ENCODE measurements at regions not wholly inside any gene's neighbourhood (a gene's known extent, or its start where the extent isn't known, plus 50 kb on each side); places are given as distances from the start of the nearest gene placed in this dataset.

DNA sequence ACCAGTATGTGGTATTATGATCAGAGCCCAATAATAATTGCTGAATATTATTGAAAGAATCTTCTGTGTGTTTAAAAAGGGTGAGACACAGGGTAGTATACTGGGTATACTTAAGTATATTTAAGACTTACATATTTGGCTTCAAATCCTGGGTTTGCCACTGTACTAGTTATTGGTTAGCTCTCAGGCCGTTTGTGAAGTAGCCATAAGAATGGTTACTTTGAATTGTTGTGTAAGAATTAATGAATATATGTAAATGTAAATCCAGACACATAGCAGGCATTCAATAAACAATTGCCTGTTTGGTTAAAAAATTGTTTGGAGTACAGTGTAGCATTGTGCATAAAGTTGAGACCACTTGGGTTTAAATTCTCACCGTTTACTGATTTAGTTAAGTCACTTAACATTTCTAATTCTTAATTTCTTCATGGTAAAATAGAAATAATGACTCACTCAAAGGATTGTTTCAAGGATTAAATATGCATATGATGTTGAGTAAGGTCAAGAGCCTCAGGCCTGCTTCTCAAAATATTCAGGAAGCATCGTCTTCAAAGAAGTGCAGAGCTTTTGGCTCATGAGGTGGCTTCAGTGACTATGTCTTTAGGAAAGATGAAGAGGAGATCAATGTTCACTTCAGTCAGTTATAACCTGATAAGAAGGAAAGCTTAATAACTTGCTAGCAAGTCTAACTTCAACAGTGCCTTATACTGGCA is 207.9 kb upstream of the NT5C1B start:
- H3K9me3 ChIP-seq (ENCODE audit: control insufficient read depth in 2 of 3, low read length in 3 of 3): no peaks in the 10 kb centered on the region
- POLR2A ChIA-PET: no interaction called here
- Mint-ChIP-seq H3K9me3 (peaks cover 0 to 4% (median 0%) of the 10 kb centered on the region in 11 donors), H3K4me1 (peaks cover 0 to 5% (median 0%) of the 10 kb centered on the region in 7 donors), H3K4me3 (no peak overlapping the region), H3K27ac (no peak overlapping the region), H3K27me3 (no peaks in the 10 kb centered on the region), H3K36me3 (peaks cover 0 to 19% (median 6%) of the 10 kb centered on the region in 5 donors)
- ATAC-seq (no peak), DNase-seq (no peak)
- no peaks in the 10 kb centered on the region for H3K27me3 ChIP-seq (ENCODE audit: control insufficient read depth in 2 of 2, insufficient read depth in 2 of 2, low read length in 2 of 2)
- no peak overlapping the region for H3K27ac ChIP-seq (ENCODE audit: low read depth, low read length)
- CTCF ChIA-PET: no interaction called here
- H3K4me1 ChIP-seq (ENCODE audit: control insufficient read depth in 2 of 2, insufficient read depth in 2 of 2, low read length in 2 of 2): no peaks in the 10 kb centered on the region
- H3K4me3 ChIP-seq (ENCODE audit: low read length): no peak overlapping the region
- no peaks in the 10 kb centered on the region for H3K36me3 ChIP-seq (ENCODE audit: control insufficient read depth in 2 of 3, insufficient read depth in 3 of 3, low read length in 3 of 3)
- intact Hi-C loops (cut with micrococcal nuclease): no loop called here

DNA sequence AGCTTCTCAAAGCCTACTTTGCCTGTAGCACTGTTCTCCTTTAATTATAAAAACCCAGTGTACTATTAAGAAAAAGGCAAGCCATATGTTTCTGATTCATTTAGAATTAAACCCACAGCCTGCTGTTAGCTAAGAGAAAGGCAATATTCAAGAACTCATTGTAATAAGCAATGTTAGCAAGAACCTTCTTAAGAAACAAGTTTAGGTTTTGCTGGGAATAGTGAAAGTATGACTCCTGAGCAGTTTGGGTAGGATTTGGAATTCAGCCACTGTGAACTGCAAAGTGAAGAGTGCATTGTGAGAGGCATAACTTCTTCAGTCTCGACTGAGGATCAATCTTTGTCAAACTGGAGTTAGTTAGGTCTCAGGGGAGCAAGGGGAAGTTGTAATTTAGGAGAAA is 206.5 kb upstream of the NT5C1B start:
- Histone ChIP-seq H3K27me3 (ENCODE audit: control insufficient read depth in 2 of 2, insufficient read depth in 2 of 2, low read length in 2 of 2) (no peaks in the 10 kb centered on the region), H3K4me1 (ENCODE audit: control insufficient read depth in 2 of 2, insufficient read depth in 2 of 2, low read length in 2 of 2) (no peaks in the 10 kb centered on the region), H3K9me3 (ENCODE audit: control insufficient read depth in 2 of 3, low read length in 3 of 3) (no peaks in the 10 kb centered on the region), H3K27ac (ENCODE audit: low read depth, low read length) (no peak overlapping the region), H3K36me3 (ENCODE audit: control insufficient read depth in 2 of 3, insufficient read depth in 3 of 3, low read length in 3 of 3) (no peaks in the 10 kb centered on the region), H3K4me3 (ENCODE audit: low read length) (no peak overlapping the region)
- Mint-ChIP-seq H3K4me3 (no peak overlapping the region), H3K4me1 (peaks cover 0 to 5% (median 0%) of the 10 kb centered on the region in 7 donors), H3K36me3 (peaks cover 0 to 16% (median 6%) of the 10 kb centered on the region in 5 donors), H3K27me3 (no peaks in the 10 kb centered on the region), H3K9me3 (peaks cover 0 to 4% (median 0%) of the 10 kb centered on the region in 11 donors), H3K27ac (no peak overlapping the region)
- intact Hi-C loops (cut with micrococcal nuclease): no loop called here
- ChIA-PET CTCF (interaction anchor here (1.1 kb wide), 1 partner anchor 50 kb away, joined by 3 read pairs; no protein-coding TSS in a partner anchor), POLR2A (no interaction called here)
- no peak for ATAC-seq
- DNase-seq: no peak

DNA sequence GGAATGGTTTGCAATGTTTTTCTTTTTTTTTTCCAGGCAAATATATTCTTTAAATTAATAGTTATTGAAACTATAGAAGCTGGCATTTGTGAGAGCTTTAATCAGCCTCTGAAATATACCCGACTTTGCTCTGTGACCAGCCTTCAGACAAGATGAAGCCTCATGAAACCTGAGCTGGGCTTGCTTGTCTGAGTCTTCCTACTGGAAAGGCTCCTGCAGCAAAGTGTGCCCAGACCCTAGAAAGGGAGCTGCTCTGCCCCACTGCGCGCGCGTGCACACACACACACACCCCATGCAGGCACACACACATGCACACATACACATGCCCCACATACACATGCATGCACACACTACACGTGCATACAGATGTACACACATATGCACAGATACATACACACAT is 203.3 kb upstream of the NT5C1B start:
- CTCF ChIA-PET: no interaction called here

DNA sequence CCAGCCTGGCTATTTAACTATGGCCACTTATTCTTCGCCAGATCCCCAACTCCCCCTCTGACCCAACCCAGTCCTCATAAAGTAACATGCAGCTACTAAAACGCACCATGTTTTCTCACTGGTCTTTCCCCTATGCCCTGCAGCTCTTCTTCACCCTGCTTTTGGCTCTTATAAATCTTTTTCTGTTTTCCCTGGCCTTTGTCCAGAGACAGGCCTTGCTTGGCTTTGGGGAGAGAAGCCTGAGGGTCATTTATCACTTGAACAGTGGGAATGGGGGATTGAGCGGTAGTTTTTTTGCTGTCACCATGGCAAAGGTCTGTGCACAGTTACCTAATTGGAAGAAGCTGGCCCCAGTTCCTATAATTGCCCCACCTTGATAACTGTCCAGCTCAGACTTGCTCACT is 202.9 kb upstream of the NT5C1B start:
- DNase-seq: no peak
- Mint-ChIP-seq H3K27me3 (no peaks in the 10 kb centered on the region), H3K27ac (no peak overlapping the region), H3K36me3 (peaks cover 0 to 21% (median 3%) of the 10 kb centered on the region in 5 donors), H3K4me3 (no peak overlapping the region), H3K4me1 (peaks cover 0 to 5% (median 0%) of the 10 kb centered on the region in 7 donors), H3K9me3 (peaks cover 0 to 4% (median 0%) of the 10 kb centered on the region in 11 donors)
- H3K36me3 ChIP-seq (ENCODE audit: control insufficient read depth in 2 of 3, insufficient read depth in 3 of 3, low read length in 3 of 3): no peaks in the 10 kb centered on the region
- H3K27ac ChIP-seq (ENCODE audit: low read depth, low read length): no peak overlapping the region
- intact Hi-C loops (cut with micrococcal nuclease): no loop called here
- no peaks in the 10 kb centered on the region for H3K27me3 ChIP-seq (ENCODE audit: control insufficient read depth in 2 of 2, insufficient read depth in 2 of 2, low read length in 2 of 2)
- no peaks in the 10 kb centered on the region for H3K4me1 ChIP-seq (ENCODE audit: control insufficient read depth in 2 of 2, insufficient read depth in 2 of 2, low read length in 2 of 2)
- no peaks in the 10 kb centered on the region for H3K9me3 ChIP-seq (ENCODE audit: control insufficient read depth in 2 of 3, low read length in 3 of 3)
- ChIA-PET POLR2A (no interaction called here), CTCF (no interaction called here)
- no peak overlapping the region for H3K4me3 ChIP-seq (ENCODE audit: low read length)
- no peak for ATAC-seq

More for the DNA sequence above, 203.3 kb upstream of the NT5C1B start:
- POLR2A ChIA-PET: no interaction called here
- peaks cover 0 to 5% (median 0%) of the 10 kb centered on the region in 7 donors for H3K4me1 Mint-ChIP-seq
- no peaks in the 10 kb centered on the region for H3K27me3 ChIP-seq (ENCODE audit: control insufficient read depth in 2 of 2, insufficient read depth in 2 of 2, low read length in 2 of 2)
- H3K36me3 ChIP-seq (ENCODE audit: control insufficient read depth in 2 of 3, insufficient read depth in 3 of 3, low read length in 3 of 3): no peaks in the 10 kb centered on the region
- no peak overlapping the region for H3K4me3 ChIP-seq (ENCODE audit: low read length)
- H3K27ac ChIP-seq (ENCODE audit: low read depth, low read length): no peak overlapping the region
- no peak for DNase-seq
- intact Hi-C loops (cut with micrococcal nuclease): no loop called here
- H3K4me3 Mint-ChIP-seq: no peak overlapping the region
- ATAC-seq: no peak
- no peaks in the 10 kb centered on the region for H3K4me1 ChIP-seq (ENCODE audit: control insufficient read depth in 2 of 2, insufficient read depth in 2 of 2, low read length in 2 of 2)
- H3K27me3 Mint-ChIP-seq: no peaks in the 10 kb centered on the region
- H3K9me3 ChIP-seq (ENCODE audit: control insufficient read depth in 2 of 3, low read length in 3 of 3): no peaks in the 10 kb centered on the region
- peaks cover 0 to 4% (median 0%) of the 10 kb centered on the region in 11 donors for H3K9me3 Mint-ChIP-seq
- no peak overlapping the region for H3K27ac Mint-ChIP-seq
- H3K36me3 Mint-ChIP-seq: peaks cover 0 to 17% (median 3%) of the 10 kb centered on the region in 5 donors

DNA sequence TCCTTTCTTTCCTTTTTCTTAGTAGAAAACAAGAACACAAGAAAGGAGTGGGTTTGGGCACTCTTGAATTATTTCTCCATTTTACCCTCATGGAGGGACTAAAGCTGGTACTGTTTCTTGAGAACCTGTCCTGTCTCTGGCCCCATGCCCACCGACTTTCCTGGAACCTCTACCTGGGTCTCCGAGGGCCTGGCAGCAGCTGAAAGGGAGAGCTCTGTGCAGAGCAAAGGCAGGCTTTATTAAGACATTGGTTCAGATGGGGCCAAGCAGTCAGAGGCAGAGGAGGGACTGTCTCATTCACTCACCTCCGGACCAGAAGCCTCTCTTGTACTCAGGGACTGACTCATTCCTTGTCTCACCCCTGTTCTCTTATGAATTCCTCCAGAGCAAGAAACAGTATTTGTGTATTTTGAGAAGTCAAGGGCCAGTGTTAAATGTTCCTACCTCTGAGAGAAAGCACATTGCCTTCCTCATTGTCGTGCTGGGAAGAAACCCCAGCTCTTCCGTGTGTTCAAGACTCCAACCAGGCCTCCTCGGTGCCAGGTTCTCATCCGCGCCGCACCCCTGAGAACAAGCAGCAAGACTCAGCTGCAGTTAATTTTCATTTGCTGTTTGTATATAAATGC is 201.9 kb upstream of the NT5C1B start:
- Mint-ChIP-seq H3K4me3 (no peak overlapping the region), H3K27me3 (no peaks in the 10 kb centered on the region), H3K9me3 (peaks cover 0 to 4% (median 0%) of the 10 kb centered on the region in 11 donors), H3K4me1 (peaks cover 0 to 5% (median 0%) of the 10 kb centered on the region in 7 donors), H3K27ac (no peak overlapping the region), H3K36me3 (peaks cover 0 to 27% (median 5%) of the 10 kb centered on the region in 5 donors)
- Histone ChIP-seq H3K4me3 (ENCODE audit: low read length) (no peak overlapping the region), H3K4me1 (ENCODE audit: control insufficient read depth in 2 of 2, insufficient read depth in 2 of 2, low read length in 2 of 2) (no peaks in the 10 kb centered on the region), H3K27me3 (ENCODE audit: control insufficient read depth in 2 of 2, insufficient read depth in 2 of 2, low read length in 2 of 2) (no peaks in the 10 kb centered on the region), H3K36me3 (ENCODE audit: control insufficient read depth in 2 of 3, insufficient read depth in 3 of 3, low read length in 3 of 3) (no peaks in the 10 kb centered on the region), H3K27ac (ENCODE audit: low read depth, low read length) (no peak overlapping the region), H3K9me3 (ENCODE audit: control insufficient read depth in 2 of 3, low read length in 3 of 3) (no peaks in the 10 kb centered on the region)
- ATAC-seq: no peak
- CTCF ChIA-PET: no interaction called here
- intact Hi-C loops (cut with micrococcal nuclease): no loop called here
- DNase-seq: no peak
- POLR2A ChIA-PET: no interaction called here

GRCh38 chr2:18790509-18791171 is 201.3 kb upstream of the NT5C1B start:
- no peak overlapping the region for H3K4me3 ChIP-seq (ENCODE audit: low read length)
- Mint-ChIP-seq H3K27me3 (no peaks in the 10 kb centered on the region), H3K36me3 (peaks cover 0 to 31% (median 11%) of the 10 kb centered on the region in 5 donors), H3K4me3 (no peak overlapping the region), H3K4me1 (peaks cover 0 to 5% (median 0%) of the 10 kb centered on the region in 7 donors), H3K9me3 (peaks cover 0 to 9% (median 0%) of the 10 kb centered on the region in 11 donors), H3K27ac (no peak overlapping the region)
- ChIA-PET POLR2A (no interaction called here), CTCF (interaction anchor here (0.6 kb wide), 1 partner anchor 873 kb away, joined by 4 read pairs; no protein-coding TSS in a partner anchor)
- ATAC-seq: no peak
- intact Hi-C loops (cut with micrococcal nuclease): no loop called here
- no peak for DNase-seq
- H3K27ac ChIP-seq (ENCODE audit: low read depth, low read length): no peak overlapping the region
- no peaks in the 10 kb centered on the region for H3K27me3 ChIP-seq (ENCODE audit: control insufficient read depth in 2 of 2, insufficient read depth in 2 of 2, low read length in 2 of 2)
- H3K36me3 ChIP-seq (ENCODE audit: control insufficient read depth in 2 of 3, insufficient read depth in 3 of 3, low read length in 3 of 3): no peaks in the 10 kb centered on the region
- H3K9me3 ChIP-seq (ENCODE audit: control insufficient read depth in 2 of 3, low read length in 3 of 3): no peaks in the 10 kb centered on the region
- H3K4me1 ChIP-seq (ENCODE audit: control insufficient read depth in 2 of 2, insufficient read depth in 2 of 2, low read length in 2 of 2): no peaks in the 10 kb centered on the region
